ENCODE measurements at regions not wholly inside any gene's neighbourhood (a gene's known extent, or its start where the extent isn't known, plus 50 kb on each side); places are given as distances from the start of the nearest gene placed in this dataset.

DNA sequence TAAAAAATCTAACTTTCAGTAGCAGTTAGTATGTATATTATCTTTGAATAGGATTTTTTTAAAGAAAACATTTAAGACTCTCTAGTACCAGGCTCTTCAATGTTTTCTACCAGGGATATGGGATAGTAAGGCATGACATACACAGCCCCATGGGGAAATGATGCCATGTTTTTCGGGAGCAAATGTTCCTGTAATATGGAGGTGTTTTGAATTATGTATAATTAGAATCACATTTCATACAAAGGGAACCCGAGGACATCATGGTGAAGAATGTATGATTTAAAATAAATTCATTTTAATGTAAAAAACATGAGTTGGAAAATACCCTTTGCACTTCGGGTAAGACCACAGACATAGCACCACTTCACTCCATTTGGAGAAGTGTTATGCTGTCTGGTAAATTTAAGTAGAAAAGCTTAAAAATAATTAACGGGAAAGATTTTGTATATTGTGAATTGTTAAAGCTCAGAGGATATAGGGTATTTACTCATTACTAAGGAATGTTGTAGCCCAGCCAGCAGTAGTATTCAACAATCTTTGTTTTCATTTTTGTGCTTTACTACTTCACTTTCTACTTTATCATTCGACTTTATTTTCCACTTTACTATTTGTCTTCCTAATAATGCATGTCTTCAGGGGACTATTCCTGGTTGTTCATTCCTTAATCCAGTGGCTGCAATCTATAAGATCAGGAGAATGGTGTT lies 2050.7 kb downstream of the ARAP2 start:
- FAIRE-seq (no peak), DNase-seq (ENCODE audit: low spot score) (no peak)

DNA sequence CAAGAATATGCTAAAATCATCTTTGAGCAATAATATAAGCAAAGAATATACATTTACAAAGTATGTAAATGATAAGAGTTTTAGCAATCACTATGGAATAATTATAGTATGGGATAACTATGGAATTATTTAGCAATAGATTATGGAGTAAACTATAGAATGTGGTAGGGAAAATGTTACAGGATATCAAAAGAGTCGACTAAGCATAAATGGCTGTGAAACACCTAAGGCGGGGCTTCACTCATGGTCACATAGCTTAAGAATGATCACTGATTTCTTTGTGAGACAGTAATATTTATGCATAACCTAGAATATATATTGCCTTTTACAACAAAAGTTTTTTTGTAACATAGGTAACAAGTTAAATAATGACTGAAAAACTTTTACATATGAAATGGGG lies 2049.7 kb downstream of the ARAP2 start:
- FAIRE-seq, result no peak

DNA sequence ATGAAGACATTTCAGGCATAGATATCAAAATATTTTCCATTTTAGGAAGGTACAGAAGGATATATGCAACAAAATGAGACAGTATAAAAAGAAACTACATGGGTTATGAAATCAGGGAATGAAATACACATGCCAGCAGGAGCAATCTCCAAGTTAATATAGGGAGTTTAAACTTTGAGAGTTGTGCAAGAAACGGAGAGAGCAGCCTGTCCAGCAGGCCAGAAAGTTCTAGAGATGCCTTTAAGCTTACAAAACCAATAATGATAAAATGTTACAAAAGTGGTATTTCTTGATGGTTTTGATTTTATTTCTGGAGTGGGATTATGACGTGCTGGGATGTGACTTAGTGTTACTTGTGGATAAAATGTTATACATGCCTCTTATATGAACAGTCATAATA lies 2047.9 kb downstream of the ARAP2 start:
- FAIRE-seq, result no peak
- no peak for DNase-seq (ENCODE audit: low spot score)

More for the DNA sequence above, 2049.7 kb downstream of the ARAP2 start:
- no peak for DNase-seq (ENCODE audit: low spot score)

DNA sequence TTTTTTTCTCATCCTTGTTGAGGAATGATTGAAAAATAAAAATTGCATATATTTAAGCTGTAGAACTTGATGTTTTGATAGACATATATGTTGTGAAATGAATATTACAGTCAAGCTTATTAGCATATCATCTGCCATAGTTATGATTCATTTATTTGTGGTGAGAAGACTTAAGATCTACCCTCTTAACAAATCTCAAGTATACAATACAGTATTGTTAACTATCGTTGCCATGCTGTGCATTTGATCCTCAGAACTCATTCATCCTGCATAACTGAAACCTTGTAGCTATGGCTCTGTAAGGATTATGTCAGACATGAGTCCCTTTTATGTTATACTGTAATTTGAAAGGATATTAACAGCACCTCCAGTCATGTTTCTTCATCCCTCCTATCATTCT lies 2045.3 kb downstream of the ARAP2 start:
- FAIRE-seq (no peak), DNase-seq (ENCODE audit: low spot score) (no peak)

DNA sequence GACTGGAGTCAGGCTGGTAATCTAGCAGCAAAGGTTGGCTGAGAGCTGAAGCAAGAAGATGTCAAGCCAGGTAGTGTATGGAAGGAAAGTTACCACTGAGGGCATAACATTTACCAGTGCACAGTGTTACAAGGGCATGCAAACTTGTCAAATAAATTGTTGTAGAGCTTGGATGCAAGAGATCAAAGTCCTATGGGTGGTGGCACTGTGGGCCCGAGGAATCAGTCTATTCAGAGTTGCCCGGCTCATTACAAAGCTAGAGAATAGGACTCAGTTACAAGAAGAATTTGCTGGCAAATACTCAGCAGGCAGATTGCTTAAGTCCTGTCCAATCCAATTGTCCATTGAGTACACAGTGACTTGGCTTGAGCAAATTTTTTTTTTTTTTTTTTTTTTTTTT lies 2043.8 kb downstream of the ARAP2 start:
- FAIRE-seq, result no peak

DNA sequence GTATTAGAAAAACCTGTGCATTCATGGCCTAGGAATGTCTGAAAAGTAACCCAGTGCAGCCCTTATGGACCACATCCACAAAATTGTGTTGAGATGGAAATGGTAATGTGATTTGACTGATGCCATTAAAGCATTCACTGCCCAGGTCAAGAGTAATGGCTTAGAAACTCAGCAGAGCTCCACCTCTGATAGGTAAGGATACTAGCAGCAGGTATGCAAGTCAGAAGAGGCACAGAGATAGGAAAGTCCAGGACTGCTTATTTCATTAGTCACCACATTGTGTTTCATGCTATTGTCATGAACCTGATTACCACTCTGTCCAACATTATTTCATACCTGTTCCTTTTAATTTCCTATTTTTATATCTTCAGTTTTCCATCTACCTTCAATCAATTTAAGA lies 2042.2 kb downstream of the ARAP2 start:
- no peak for FAIRE-seq
- no peak for DNase-seq (ENCODE audit: low spot score)

More for the DNA sequence above, 2043.8 kb downstream of the ARAP2 start:
- no peak for DNase-seq (ENCODE audit: low spot score)

DNA sequence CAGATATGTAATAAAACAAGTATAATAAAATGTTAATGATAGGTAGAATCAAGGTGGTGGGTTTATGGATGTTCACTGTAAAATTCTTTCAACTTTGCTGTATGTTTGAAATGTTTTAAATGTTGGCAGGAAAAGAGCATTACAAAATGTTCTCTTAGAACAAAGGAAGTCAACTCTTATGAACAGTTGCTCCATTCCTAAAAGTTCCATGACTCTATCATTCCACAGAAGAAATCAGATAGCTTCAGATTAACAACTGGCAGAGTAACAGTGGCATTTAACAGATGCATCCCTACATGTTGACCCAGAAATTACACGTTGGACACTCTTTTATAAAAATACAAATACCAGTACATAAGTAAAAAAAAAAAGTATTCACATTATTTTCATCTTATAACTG lies 2023.7 kb downstream of the ARAP2 start:
- FAIRE-seq, result no peak
- DNase-seq (ENCODE audit: low spot score), result no peak

DNA sequence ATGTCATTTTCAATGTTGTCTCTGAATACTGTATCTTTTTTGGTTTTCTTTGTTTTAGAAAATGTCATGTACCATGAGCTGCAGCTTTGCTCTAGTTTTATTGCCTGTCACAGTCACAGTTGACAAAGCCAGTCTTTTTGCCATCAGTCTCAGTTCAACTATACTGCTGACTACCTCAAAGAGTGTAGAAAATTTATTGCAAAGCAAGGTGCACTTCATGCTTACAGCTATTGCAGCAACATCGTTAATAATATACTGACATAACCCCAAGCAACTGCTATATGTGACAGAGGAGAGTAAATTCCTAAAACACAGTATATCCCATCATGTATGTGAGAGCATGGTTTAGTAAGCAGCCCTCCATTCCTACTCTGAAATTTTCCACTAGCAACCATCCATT lies 2022.3 kb downstream of the ARAP2 start:
- FAIRE-seq, result no peak
- no peak for DNase-seq (ENCODE audit: low spot score)

DNA sequence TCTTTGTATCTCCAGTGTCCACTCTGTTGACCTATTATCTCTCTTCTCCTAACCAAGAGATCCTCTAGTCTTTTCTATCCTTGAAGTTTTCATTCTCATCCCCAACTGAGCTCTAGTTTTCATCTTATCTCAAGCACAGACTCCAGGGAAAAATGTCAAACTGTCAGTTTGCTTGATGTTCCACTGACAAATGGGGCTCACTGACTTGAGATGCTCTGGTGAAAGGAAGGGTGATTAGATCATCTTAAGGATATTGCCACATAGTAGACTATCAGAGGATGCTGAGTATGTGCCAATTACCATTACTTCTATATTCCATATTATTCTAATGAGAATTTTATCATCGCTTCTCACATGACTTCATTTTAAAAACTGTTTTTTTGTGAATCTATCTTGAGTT lies 2008.2 kb downstream of the ARAP2 start:
- no peak for FAIRE-seq

DNA sequence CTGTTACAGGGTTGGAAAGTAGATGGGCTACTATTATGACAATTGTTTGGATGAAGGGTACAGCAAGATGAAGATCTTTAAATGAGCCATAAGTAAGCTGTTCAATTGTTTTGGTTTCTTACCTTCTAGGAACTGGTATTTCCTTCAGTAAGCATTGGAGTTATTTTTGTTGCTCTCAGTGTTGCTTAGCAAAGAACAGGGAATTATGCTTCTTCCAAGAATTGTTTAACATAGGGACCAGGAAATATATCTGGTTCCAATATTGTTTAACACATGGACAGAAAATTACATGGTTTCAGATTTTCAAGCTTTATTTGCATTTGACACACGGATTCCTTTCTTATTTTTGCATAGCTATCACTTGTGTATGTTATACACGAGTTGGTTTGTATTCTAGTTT lies 1999.0 kb downstream of the ARAP2 start:
- no peak for FAIRE-seq
- DNase-seq (ENCODE audit: low spot score), result no peak

More for the DNA sequence above, 2008.2 kb downstream of the ARAP2 start:
- no peak for DNase-seq (ENCODE audit: low spot score)

DNA sequence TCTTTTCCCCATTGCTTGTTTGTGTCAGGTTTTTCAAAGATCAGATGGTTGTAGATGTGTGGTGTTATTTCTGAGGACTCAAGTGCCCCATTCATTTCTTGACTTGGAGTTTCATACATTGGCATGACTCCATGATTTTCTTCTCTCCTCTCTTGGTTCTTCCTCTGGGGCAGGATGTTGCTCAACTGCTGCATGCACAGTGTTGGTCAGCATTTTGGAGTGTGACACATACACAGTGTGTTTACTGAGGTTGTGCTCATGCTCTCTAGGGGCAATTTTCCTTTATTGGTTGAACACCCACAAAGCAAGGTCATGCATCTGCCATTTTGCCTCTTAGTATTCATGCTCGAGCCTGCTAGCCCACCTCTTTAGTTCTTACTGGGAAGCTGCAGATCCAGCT lies 1993.8 kb downstream of the ARAP2 start:
- FAIRE-seq, result no peak

DNA sequence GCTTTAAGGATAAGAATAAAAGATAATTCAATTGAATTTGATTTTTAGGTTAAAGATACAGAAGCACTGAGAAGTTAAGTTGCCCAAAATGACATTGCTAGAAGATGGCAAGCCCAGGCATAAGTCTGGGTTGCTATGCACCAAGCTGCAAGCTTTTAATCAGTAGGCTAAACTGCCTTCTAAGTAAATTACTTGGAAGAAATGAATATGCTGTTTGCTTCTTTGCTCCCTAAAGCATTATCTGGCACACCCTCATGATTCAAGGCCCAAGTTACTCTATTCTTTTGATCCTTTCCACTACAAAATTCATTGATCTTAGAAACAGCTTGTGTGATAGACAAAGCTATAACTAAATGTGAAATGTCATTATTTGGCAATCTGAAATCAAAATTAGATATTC lies 1991.1 kb downstream of the ARAP2 start:
- FAIRE-seq, result no peak
- no peak for DNase-seq (ENCODE audit: low spot score)

More for the DNA sequence above, 1993.8 kb downstream of the ARAP2 start:
- no peak for DNase-seq (ENCODE audit: low spot score)

DNA sequence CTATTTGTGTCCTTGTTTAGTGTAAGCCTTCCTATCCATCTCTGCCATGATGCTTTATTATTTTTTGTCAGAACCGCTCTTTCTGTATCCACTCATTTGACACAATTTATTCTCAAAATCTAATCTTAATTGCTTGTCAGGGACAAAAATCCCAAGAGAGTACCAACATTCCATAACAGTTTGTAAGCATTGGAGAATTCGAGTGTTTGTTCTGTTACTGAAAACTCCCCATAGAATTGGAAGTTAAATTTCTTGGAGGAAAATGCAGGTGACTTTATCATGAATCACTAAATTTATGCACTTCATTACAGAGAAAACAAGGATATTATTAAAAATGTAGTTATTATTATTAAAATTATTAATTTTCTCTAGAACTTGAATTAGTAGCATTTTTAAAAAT lies 1986.1 kb downstream of the ARAP2 start:
- no peak for FAIRE-seq
- no peak for DNase-seq (ENCODE audit: low spot score)

DNA sequence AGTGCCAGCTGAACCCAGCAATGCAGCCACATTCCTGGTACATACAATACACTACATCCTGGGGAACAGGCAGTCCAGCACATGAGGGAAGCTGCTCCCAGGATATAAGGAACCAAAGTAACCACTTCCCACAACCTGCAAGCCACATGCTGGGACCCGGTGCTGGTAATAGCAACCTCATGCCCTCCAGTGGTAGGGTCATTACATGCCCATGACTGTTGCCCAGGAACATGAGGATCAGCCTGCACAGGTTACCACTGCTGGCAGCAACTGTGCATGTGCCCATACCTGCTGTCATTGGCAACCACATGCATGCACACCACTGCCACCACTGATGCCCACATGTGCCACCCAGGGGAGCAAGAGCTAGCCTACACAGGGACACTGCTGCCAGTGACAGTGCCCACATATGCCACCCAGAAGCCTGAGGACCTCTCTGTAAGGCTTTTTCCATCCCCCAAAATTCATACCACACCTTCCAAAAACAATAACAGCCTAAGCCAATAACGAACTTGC lies 1982.5 kb downstream of the ARAP2 start:
- FAIRE-seq (no peak), DNase-seq (ENCODE audit: low spot score) (no peak)

DNA sequence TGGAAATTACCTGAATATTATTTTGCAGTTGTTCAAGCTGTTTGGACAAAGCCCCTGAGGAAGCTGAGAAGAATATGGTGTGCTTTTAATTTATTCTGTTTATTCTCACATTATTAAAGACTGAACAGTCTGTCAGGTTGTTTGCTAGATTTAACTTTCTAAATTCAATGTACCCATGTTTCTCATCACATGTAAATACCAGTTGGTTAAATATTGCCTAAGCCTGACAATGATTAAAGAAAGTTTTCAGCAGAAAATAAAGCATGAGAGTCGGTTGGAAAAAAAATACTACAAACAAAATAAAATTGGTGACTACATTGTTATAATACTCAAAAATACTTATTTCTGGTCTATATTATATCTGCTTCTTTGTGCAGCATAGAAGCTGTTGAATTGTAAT lies 1974.7 kb downstream of the ARAP2 start:
- FAIRE-seq, result no peak
- no peak for DNase-seq (ENCODE audit: low spot score)

DNA sequence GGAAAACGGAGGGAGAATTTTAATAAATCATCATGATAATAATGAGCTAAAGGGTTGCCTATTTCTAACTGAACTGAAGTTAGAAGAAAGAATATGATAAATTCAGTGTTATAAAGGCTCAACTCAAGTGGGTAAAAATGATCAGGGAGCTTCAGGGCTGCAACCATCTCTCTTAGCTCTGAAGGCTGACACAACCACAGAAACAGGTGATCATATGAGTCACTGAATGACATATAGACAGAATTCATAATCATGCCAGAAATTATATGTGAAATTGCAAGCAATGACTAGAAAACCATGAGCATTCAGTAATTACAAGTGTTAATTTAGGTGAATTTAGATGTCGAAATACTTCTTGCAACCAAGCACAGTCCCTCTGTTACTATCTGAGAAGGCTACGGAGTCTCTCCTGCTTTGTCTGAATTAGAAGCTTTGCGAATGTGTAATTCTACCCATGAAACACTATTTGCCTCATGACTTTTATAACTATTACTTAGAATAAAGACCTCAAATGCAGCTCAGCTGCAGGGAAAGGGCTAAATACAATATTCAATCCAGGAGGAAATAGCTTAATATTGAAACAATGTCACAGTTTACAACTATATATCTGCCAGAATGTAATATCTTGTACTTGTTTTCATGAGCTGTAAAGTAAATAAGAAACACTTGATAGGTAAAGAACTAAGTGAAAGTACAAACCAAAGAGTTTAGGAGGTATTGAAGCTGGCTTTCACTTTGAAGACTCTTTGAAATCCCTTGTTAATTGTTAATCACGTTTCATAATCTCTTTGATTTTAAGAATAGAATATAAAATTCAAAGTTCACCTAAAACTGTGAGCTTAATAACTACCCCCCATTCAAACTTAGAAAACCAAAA lies 1972.6 kb downstream of the ARAP2 start:
- no peak for FAIRE-seq
- no peak for DNase-seq (ENCODE audit: low spot score)

DNA sequence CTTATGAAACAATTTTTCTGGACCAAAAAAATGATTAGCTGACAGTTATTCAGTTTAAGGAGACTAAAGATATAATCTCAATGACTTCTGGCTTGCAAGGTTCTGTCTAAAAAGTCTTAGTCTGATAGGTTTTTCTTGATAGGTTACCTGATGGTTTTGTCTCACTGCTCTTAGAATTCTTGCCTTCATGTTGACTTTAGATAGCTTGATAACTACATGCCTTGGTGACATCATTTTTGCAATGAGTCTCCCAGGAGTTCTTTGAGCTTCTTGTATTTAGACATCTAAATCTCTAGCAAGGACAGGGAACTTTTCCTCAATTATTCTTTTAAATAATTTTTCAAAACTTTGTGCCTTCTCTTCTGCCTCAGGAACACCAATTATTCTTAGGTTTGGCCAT lies 1965.3 kb downstream of the ARAP2 start:
- FAIRE-seq, result no peak
- no peak for DNase-seq (ENCODE audit: low spot score)

DNA sequence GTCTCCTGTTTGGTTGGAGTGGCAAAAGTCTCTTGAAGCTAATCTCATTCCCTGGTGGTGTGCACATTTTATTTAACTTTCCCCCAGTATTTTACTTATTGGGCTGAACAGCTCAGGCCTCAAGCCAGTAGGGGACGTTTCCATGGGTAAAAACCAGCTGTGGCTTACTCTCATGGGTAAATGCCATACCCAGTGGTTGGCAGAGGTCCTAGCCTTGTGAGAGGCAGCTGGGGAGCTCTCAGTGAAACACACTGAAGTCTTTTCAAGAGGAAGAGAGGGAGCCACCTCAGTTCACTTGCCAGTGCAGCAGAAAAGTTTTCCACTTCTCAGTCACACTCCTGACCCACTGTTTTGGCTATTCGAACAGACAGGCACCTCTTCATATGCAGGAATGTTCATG lies 1964.2 kb downstream of the ARAP2 start:
- FAIRE-seq, result no peak
- DNase-seq (ENCODE audit: low spot score), result no peak

DNA sequence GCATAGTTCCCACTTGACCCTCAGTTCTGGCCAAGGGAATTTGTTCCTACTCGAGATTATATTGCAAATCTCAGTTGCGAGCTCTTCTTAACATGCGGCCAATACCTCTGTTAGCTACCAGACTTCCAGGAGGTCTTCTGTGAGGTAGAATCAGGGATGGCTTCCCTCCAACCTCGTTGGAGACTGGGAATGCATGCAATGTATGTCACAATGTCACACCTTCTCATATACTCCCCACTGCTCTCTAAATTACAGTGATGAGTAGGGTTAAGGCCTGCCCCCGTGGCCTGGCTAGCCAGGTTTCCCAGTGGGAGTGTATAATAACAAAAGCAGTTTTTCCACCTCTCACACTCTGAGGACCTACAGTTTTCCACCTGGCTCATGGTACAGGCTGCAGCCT lies 1962.5 kb downstream of the ARAP2 start:
- FAIRE-seq (no peak), DNase-seq (ENCODE audit: low spot score) (no peak)

DNA sequence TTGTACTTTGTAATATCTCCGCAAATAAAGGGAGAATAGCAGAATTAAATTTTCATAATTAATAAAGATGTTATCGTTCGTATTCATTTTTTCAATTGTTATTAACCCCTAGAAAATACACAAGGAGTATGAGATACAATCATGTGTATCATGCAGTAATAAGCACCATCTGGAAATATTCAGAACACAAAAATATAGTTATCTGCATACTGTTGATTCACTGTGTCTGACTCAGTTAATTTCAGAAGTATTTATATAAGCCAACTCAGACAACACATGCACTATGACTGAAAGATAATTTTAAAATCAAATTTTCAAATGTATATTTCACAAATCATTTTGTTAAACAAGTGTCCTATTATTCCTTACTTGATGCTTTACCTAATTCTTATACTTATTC lies 1954.8 kb downstream of the ARAP2 start:
- DNase-seq (ENCODE audit: low spot score) (no peak), FAIRE-seq (no peak)

DNA sequence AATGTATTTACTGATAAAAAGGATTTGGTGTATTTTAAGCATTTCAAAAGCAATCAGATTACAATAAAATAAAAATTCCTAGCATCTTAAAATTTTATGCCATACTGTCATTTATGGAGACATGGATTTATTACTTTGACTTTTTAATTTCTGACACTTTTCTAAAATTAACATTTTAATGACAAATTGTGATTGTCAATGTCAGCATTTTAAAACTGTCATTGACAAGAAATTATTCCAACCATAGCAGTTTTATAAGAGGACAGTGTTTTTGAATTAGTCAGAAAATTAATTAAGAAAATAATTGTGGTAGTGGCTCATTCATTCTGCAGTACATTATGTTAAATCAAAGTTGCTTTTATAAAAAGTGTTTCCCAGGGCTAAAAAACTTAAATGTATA lies 1954.4 kb downstream of the ARAP2 start:
- no peak for DNase-seq (ENCODE audit: low spot score)
- FAIRE-seq, result peak; percentile 21

DNA sequence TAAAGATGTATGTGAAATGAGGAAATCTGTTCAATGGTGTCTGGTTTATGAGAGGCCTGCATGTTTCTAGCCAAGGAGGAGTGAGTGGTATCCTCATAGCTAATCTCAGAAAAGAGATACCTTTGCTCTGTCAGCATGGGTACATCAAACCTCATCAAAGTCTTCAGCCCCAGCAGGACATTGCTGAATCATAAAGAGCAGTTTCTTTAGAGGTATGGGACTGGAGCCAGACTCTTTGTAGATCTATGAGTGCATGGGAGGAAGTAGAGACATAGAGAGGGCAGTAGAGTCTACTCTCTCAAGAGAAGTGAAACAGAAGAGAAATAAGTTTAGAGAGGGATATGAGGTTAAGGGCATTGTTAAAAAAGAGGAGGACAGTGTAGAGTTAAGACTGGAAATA lies 1950.9 kb downstream of the ARAP2 start:
- DNase-seq (ENCODE audit: low spot score) (no peak), FAIRE-seq (no peak)
